SK-N-SH treated with all-trans-retinoic acid at 6 μM for 48 hours (cell line): ENCODE measurements at regions not wholly inside any gene's neighbourhood (a gene's known extent, or its start where the extent isn't known, plus 50 kb on each side); places are given as distances from the start of the nearest gene placed in this dataset.
"Not testable (repeated sequence)": the region's sequence is repeated elsewhere in the genome, so short reads cannot be mapped to it uniquely, and the experiment has no call there.

Experiments used
- ESRRG ChIP-seq: fragments of 250-450 bp; sonication (Bioruptor Pico); IDR thresholded peaks from 2 replicates; pipeline ENCODE4 v1.6.1; 2021; ENCODE audit warnings: mild to moderate bottlenecking
- GLIS3 ChIP-seq: fragments of 250-450 bp; sonication (Bioruptor Pico); IDR thresholded peaks from 2 replicates; pipeline ENCODE4 v1.5.0; 2020; ENCODE audit warnings: mild to moderate bottlenecking, moderate library complexity
- OSR1 ChIP-seq: fragments of 250-450 bp; sonication (Bioruptor Pico); IDR thresholded peaks from 2 replicates; pipeline ENCODE4 v1.8.0; 2022; ENCODE audit warnings: moderate library complexity, mild to moderate bottlenecking, inconsistent platforms
- PPARA ChIP-seq: fragments of 250-450 bp; sonication (Bioruptor Pico); IDR thresholded peaks from 2 replicates; pipeline ENCODE4 v1.5.0; 2020; ENCODE audit warnings: mild to moderate bottlenecking, borderline replicate concordance
- ZFP3 ChIP-seq: fragments of 250-450 bp; sonication (Bioruptor Pico); IDR thresholded peaks from 2 replicates; pipeline ENCODE4 v1.5.0; 2020; ENCODE audit warnings: mild to moderate bottlenecking, moderate library complexity
- ZNF565 ChIP-seq: fragments of 450-650 bp; formaldehyde crosslinking; conservative IDR thresholded peaks from 2 replicates; pipeline ENCODE4 v1.5.0; 2020; ENCODE audit warnings: low read depth, mild to moderate bottlenecking, moderate library complexity
- ZNF70 ChIP-seq: fragments of 450-650 bp; formaldehyde crosslinking; IDR thresholded peaks from 2 replicates; pipeline ENCODE4 v1.5.0; 2020; ENCODE audit warnings: mild to moderate bottlenecking, moderate library complexity
- TF ChIP-seq, protein P1 (sequence below): fragments of 250-450 bp; sonication (Bioruptor Pico); IDR thresholded peaks from 2 replicates; pipeline ENCODE4 v1.5.0; 2020; ENCODE audit warnings: mild to moderate bottlenecking, moderate library complexity
- TF ChIP-seq, protein P2 (sequence below): fragments of 250-450 bp; sonication (Bioruptor Pico); IDR thresholded peaks from 2 replicates; pipeline ENCODE4 v1.5.1; 2021; ENCODE audit warnings: mild to moderate bottlenecking, moderate library complexity

DNA sequence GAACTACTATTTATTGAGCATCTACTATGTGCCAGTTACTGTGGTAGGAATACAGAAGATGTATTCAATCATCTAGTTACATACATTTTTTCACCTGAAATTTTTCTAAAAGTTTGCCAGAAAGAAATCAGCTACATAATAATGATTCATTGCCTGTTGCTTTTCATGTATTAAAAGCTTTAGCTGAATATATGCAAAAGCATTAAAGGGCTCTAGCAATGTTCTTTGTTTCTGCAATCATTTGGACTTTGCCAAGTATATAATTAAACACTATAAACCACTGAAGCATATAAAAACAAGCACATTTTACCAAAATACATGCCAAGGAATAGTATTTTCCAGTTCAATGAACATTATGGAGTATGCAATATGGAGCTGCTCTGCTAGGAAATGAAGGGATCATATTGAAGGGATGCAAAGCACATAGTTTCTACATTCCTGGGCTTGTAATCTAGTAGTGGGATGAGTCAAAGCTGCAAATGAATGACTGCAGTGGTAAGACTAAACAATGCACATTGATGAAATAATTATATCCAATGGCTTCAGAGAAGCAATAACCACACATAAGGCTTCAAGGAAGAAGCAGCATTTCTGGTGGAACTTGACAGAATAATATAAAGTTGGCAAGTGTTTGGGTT is 87.7 kb downstream of the FOXD4L6 start:
- TF ChIP-seq GLIS3 (CRISPR knock-in tag); OSR1; PPARA (CRISPR knock-in tag); ESRRG (CRISPR knock-in tag); ZNF70 (CRISPR knock-in tag); ZNF565 (CRISPR knock-in tag); ZFP3: not testable (repeated sequence)
- TF ChIP-seq, protein P1, sequence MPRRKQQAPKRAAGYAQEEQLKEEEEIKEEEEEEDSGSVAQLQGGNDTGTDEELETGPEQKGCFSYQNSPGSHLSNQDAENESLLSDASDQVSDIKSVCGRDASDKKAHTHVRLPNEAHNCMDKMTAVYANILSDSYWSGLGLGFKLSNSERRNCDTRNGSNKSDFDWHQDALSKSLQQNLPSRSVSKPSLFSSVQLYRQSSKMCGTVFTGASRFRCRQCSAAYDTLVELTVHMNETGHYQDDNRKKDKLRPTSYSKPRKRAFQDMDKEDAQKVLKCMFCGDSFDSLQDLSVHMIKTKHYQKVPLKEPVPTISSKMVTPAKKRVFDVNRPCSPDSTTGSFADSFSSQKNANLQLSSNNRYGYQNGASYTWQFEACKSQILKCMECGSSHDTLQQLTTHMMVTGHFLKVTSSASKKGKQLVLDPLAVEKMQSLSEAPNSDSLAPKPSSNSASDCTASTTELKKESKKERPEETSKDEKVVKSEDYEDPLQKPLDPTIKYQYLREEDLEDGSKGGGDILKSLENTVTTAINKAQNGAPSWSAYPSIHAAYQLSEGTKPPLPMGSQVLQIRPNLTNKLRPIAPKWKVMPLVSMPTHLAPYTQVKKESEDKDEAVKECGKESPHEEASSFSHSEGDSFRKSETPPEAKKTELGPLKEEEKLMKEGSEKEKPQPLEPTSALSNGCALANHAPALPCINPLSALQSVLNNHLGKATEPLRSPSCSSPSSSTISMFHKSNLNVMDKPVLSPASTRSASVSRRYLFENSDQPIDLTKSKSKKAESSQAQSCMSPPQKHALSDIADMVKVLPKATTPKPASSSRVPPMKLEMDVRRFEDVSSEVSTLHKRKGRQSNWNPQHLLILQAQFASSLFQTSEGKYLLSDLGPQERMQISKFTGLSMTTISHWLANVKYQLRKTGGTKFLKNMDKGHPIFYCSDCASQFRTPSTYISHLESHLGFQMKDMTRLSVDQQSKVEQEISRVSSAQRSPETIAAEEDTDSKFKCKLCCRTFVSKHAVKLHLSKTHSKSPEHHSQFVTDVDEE (CRISPR knock-in tag): not testable (repeated sequence)
- TF ChIP-seq, protein P2, sequence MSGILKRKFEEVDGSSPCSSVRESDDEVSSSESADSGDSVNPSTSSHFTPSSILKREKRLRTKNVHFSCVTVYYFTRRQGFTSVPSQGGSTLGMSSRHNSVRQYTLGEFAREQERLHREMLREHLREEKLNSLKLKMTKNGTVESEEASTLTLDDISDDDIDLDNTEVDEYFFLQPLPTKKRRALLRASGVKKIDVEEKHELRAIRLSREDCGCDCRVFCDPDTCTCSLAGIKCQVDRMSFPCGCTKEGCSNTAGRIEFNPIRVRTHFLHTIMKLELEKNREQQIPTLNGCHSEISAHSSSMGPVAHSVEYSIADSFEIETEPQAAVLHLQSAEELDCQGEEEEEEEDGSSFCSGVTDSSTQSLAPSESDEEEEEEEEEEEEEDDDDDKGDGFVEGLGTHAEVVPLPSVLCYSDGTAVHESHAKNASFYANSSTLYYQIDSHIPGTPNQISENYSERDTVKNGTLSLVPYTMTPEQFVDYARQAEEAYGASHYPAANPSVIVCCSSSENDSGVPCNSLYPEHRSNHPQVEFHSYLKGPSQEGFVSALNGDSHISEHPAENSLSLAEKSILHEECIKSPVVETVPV: not testable (repeated sequence)
